NCI-H774 (cell line): ENCODE measurements at regions not wholly inside any gene's neighbourhood (a gene's known extent, or its start where the extent isn't known, plus 50 kb on each side); places are given as distances from the start of the nearest gene placed in this dataset.
"Not testable (repeated sequence)": the region's sequence is repeated elsewhere in the genome, so short reads cannot be mapped to it uniquely, and the experiment has no call there.

Experiments used
- DNase-seq: peaks from one replicate; lab custom pipeline; 2025; lab: John Stamatoyannopoulos, UW

DNA sequence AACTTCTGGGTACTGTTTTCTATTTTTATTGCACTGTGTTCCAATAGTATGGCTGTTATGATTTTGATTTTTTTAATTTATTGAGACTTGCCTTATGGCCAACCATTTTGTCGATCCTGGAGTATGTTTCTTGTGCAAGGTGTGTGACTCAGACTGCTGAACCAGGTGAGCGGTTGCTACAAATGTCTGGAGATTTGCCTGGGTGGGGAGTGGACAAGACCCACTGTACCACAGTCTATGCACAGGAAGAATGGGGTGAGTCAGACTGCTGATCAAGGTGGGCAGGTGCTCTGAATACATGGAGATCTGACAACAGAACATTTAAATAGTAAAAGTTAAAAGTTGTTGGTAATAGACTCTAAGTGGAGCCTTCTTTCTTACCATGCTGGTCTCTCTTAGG is 609.2 kb downstream of the CSNK1G3 start:
- DNase-seq, result no peak

DNA sequence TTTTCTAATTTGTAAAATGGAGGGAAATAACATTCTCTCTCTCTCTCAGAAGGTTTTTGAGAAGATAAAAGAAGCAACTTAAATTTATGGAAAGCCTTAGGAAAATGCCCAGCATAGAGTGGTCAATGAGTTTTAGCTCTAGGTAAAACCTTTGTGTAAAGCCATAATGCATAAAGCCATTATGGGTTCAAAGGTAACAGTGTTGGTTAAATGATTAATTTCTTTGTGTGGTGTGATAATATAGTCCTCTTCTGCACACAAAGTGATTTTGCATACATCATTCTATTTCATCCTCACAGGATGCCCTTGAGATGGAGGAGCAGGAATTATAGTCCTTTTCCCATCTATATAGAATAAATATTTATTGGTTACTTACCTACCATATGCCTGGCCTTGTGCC is 602.9 kb downstream of the CSNK1G3 start:
- DNase-seq, result no peak

DNA sequence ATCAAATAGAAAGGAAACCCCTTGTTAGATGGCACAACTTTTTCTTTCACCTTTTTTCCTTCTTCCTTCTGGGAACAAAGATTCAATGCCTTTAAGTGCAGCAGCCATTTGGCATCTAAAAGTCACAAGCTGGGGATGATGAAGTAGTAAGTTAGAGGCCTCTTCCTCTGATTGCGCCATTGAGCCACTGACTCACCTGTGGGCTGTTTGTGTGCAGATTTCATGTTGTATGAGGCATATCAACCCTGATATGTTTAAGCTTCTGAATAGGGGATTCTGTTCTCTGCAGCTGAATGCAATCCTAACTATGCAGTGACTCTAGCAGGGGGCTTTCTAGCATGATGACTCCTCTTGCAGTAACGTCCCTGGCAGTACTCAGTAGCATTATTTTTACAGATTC is 599.9 kb downstream of the CSNK1G3 start:
- no peak for DNase-seq

DNA sequence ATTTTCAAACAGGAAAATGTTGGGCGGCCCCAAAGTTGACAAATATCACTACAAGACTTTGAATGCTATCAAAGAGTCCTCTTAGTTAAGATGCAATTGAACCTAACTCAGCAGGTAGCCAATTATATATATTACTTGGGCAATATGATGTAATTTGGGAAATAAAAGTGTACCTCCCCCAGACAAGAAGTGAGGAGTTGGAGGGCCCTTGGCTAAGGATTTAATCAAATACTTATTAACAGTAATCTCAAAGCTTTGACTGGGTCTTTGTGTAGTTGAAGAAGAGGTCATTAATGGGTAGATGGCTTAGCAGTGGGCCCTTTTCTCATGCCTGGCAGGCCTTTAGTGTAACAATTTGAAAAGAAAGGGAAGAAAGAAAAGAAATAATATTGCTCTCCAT is 599.0 kb downstream of the CSNK1G3 start:
- DNase-seq, result no peak

DNA sequence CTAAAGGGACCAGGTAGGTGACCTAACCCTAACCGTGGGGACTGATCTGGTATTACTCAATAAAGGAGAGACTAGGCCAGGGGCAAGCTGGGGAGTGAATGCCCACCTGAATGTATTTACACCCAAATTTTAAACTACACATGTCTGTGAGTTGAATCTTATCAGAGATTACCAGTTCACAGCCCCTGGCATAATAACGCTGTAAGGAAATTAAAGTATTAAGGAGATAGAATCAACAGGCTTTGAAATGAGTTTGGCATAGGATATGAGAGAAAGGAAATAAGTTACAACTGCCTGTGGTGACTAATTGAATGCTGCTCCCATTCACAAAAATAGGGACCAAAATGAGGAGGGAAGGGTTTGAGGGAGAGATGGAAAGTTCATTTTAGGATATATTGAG is 593.3 kb downstream of the CSNK1G3 start:
- no peak for DNase-seq

DNA sequence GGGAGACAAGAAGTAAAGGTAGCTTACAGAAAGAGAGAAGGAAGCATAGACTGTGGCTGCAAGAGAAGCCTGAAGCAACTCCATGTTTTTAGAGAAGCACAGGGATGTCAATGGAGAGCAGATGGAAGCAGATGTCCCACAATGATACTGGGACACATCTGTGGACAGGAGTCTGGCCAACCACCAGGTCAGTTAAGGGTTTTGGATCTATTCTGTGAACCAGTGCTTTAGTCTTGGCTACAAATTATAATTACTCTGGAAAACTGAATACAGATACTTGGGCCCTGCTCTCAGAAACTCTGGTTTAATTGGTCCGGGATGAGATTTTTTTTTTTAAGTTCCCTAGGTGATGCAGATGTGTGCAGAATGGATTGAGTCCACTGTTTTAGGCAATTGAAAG is 592.8 kb downstream of the CSNK1G3 start:
- DNase-seq, result no peak

DNA sequence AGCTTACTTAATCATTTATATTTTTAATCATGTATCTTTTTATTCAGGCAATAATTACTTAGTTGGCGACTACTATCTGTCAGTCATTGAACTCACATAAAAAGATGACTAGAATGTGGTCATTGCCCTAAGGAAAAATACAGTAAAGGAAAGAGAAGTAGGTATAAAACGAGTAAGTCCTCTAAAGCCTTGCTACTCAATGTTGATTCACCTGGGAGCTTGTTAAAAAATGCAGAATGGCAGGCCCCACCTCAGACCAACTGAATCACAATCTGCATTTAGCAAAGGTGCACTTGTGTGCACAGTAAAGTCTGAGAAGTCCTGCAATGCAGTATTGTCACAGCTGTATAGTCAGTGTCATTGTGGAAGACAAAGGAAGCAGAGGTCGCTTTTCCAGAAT is 592.4 kb downstream of the CSNK1G3 start:
- no peak for DNase-seq

DNA sequence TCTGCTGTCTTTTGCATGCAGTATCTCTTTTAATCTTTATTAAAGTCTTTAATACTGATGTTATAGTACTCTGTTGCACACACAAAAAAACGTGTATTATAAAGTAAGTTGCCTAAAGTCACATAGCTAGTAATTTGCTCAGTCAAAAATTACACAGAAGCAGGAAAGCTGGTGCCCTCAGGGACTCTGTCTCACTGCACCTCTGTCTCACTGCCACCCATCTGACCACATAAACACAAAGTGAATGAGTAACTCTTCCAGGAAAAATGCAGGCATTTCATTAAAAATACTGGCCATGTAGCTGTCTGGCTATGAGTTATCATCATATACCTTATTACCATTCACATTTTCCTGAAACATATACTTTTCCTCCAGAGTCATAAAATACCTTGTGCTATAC is 591.7 kb downstream of the CSNK1G3 start:
- DNase-seq, result no peak

DNA sequence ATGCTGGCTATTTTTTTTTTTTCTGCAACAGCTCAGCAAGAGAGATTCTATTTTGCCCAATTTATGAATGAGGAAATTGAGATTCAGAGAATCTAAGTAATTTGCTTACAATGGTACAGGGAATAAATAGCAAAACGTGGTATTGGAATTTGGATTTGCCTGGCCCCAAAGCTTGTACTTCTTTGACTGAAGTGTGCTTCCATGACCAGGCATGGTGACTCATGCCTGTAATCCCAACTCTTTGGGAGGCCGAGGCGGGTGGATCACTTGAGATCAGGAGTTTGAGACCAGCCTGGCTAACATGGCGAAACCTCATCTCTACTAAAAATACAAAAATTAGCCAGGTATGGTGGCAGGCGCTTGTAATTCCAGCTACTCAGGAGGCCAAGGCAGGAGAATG is 591.1 kb downstream of the CSNK1G3 start:
- DNase-seq, result not testable (repeated sequence)

DNA sequence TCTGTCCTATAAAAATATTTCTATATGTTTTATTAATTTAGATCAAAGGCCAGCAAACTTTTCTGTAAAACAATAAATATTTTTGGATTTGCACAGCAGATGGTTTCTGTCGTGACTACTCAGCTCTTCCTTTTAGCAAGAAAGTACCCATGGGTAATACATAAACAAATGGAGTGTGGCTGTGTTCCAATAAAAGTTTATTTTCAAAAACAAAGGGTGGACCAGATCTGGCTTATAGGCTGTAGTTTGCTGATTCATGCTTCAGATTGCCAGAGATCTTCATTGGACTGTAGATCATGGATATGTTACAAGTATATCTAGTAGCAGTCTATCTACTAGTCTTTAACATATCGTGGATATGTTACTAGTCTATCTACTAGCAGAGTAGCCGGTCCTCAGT is 590.5 kb downstream of the CSNK1G3 start:
- no peak for DNase-seq

DNA sequence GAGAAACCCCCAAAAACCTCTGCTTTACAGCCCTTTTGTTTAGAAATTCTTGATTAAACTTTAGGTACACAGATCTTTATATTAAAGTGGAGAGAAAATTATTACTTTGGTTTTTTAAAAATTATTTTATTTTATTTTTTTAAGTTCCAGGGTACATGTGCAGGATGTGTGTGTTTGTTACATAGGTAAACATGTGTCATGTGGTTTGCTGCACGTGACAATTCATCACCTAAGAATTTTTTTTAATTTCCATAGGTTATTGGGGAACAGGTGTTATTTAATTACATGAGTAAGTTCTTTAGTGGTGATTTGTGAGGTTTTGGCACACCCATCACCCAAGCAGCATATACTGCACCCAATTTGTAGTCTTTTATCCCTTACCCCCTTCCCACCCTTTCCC is 581.7 kb downstream of the CSNK1G3 start:
- DNase-seq, result no peak

DNA sequence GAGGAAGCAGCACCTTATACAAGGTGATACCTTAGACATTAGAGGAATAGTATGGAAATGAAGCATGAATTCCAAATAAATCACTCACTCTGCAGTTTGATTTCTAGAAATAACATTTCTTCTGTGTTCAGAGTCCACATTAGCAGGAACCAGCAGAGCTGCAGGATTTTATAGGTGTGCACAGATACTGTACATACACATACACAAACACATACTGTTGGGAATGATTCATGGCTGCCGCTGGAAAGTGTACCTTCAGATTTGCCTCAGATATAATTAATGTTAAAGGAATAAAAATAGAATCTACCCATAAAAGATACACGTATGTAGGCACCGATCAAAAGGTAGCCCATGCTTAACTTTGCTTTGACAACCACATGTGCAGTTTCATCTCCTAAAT is 578.1 kb downstream of the CSNK1G3 start:
- DNase-seq, result no peak

DNA sequence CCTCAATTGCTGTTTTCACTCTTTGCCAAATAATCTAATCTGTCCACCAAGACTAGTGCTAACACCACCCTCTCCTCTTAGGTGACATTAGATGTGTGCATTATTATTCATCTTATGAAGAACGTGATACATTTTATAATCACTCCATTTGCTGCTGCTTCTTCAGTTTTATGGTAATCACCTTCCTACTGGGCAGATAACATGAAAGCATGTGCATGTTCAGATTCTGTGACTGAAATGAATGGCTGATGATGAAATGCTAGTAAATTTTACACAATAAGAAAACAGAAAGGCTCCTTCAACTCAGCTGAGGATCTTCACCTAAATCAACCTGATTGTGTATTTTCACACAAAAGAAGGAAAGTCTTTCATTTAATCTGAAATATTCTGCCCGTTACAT is 577.6 kb downstream of the CSNK1G3 start:
- DNase-seq, result no peak

DNA sequence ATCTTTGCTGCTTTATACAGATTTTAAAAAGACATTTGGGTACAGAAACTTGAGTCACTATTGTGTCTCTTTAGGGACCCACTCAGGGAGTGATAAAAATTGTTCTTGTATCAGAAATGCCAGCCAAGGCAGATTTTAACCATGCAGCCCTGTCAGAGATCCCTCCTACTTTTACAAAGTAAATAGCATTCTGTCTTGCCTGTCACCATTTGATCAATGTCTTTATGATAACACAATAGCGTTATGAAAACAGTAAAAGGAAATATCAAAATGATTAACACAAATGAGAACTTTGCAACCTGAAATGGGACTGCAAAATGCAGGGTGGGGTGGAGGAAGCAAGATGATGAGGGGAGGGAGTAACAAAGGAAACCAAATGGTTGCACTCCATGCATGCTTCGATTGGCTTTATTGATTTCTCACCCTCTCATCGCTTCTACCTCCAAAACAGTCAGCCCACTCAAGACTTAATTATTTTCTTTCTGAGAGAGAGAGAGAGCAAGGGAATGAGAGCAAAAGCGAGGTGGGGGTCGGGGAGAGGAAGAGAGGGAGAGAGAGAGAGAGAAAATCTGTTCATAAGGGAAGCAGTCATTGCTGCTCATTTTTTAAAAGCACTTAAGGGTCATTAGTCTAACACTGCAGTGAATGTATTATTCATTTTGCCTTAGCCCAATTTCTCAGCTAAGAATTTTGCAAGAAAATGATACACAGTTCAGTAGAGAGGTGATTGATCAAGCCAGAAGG is 576.5 kb downstream of the CSNK1G3 start:
- DNase-seq, result no peak

DNA sequence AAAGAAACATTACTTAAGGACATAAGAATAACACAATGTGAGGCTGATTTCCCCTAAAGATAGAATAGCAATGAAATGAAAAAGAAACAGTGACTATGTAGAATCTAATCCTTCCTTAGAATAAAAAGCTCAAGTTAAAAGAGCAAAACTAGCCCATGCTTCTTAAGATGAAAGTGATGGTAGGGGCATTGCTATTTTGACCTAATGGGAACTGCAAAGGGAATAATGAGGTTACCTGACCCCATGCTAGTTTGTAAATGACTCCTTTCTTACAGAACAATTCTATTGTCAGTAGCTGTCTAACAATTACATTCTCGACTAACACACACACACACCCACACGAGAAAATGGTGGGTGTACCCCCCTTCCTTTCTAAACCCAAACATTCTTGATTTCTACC is 575.8 kb downstream of the CSNK1G3 start:
- DNase-seq, result no peak

DNA sequence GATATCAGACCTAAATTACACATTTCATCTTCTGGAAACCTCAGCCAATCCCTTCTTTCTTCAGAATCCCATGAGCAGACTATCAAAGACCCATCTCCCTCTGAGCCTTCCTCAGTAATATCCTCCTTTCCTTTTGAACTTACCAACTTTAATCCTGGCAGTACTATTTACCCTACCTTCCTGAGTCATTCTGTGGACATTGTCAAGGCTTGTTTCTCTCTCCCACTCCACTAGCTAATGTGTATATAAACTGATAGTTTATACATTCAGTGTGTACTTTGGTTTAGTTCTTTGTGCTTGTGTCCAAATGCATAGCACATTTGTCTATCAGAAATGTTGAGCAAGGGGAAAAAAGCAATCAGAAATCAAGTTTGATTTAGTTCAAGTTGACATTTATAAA is 568.3 kb downstream of the CSNK1G3 start:
- no peak for DNase-seq

DNA sequence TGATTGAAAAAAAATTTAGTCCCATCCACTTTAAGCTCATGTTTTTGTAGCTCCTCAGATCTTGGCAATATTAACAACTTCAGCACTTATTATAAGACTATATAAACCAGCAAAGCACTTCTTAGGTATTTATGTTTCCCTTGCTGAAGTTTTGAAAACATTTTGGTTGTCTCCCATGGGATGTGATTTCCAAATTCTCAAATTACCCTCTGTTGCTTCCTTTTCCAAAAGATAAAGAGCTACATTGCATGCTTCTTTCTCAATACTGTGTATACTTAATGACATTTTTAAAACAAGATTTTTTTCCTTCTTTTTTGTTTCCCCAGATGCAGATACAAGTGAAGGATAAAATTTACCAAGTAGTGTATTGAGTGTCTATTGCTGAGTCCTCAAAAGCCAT is 567.1 kb downstream of the CSNK1G3 start:
- DNase-seq, result no peak

DNA sequence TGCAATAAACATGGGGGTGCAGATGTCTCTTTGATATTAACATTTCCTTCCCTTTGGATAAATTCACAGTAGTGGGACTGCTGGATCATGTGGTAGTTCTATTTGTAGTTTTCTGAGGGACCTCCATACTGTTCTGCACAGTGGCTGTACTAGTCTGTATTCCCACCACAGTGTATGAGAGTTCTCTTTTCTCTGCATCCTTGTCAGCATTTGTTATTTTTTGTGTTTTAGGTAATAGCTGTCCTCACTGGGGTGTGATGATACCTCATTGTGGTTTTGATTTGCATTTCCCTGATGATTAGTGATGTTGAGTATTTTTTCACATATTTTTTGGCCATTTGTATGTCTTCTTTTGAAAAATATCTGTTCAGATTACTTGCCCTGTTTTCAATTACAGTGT is 562.5 kb downstream of the CSNK1G3 start:
- DNase-seq, result no peak

DNA sequence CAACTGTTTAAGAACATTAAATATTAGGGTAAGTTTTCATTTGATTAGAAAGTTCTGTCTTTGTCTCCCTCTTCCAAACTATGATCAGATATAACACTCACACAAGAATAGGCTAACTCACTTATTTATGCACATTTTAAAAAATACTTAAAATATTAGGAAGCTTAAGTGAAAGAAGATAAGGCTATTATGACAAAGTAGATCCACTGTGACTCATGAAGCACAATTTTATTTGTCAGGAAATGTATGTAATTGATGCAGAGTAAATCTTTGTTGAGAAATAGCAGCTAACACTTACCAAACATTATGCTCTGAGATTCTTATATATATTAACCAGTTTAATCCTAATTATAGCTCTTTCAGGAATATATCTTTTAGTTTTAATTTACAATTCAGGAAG is 560.6 kb downstream of the CSNK1G3 start:
- no peak for DNase-seq

DNA sequence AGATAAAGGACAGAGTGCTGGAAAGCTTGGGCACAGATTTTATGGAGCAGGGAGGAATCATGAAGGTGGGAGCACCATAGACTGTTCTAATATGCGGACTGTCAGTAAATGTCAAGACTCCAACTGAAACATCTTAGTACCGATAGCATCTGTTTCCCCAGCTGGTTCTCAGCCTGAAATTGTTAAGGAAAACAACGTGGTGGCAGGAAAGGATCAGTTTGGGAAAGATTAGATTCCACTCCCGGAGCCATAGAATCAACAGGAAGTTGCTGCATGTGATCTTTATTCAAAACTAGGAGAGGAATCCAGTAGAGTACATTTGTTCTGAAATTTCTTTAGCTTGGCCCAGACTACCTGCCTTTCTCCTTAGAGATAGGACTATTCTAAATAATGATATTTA is 559.1 kb downstream of the CSNK1G3 start:
- DNase-seq, result no peak

DNA sequence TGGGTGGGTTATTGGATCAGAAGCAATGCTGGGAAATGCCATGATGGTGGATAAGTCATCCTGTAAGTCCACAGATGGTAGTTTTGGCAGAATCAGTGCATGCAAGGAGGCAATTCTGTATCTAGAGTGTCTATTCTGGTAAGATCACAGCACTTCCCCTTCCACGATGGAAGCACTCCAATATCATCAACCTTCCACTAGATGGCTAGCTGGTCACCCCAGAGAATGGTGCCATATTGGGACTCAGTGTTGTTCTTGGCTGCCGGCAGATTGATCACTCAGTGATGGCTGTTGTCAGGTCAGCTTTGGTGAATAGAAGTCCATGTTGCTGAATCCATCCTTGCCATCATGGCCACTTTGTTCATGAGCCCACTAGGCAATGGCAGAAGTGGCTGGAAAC is 553.5 kb downstream of the CSNK1G3 start:
- no peak for DNase-seq

DNA sequence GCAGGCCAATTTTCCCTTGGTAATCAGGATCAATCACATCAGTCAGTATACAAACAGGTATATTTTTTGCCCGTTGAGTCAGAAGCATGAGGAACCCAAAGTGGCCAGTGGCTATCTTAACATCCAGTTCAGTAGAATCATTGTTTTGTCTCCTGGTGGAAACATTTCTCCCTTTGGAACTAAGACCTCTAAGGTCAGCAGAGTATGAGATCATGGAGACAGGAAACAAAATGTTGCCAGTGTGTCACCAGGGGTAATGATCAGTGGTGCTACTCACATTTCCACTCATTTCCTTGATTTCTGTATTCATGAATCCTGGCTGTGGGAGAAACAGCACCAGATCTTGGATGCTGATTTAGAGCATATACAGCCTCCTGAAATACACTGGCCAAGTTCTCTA is 553.0 kb downstream of the CSNK1G3 start:
- DNase-seq, result no peak

DNA sequence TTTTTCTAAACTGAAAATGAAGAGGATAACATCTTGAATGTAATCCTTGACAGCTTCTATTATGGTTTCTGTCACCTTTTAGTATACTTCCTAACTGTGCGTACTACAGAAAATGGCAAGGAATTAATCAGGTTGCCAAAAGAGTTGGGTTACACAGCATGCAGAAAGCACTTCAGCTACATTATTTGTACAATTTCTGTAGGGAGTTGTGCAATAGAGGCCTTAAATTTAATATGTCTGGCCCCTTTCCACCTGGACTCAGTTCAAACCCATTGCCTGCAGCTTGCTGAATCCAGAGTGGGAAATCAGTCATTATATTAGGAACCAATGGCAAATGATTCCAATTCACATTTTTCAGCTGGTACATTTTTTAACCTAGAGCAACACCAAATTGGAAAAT is 549.7 kb downstream of the CSNK1G3 start:
- peak; percentile 65 for DNase-seq

DNA sequence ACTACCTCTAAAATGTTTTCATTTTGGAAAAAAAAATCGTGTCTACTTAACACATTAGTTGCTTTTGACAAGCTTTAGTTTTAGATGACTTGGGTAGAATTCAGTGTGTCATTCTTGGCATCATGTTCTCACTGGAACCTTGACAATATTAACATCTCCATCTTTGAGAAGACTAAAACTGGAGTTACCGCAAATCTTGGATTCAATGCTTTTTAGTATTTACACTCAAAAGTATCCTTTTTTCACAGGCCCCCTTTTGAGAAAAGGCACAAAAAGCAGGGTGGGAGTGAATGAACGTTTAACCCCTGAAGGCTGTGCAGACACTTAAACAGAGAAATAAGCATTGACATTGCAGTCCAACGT is 549.1 kb downstream of the CSNK1G3 start:
- DNase-seq, result no peak
